ENCODE measurements at regions not wholly inside any gene's neighbourhood (a gene's known extent, or its start where the extent isn't known, plus 50 kb on each side); places are given as distances from the start of the nearest gene placed in this dataset.

DNA sequence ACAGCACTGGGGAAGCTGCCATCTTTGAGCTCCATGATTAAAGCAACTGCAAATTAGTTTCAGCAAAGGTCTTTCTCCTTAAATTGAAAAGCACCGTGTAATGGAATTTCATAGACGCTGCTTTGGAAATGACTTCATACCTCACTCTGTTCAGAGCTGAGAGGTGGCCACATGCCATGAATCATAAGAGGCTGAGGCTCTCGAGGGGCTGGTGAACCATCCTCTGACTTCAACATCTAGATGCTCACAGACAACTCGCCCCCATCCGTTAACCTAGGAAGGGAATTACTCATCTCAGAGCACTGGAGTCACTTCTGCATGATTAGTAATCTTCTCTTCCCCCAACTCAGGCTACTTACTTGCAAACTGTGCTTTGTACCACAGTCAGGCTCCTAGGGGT is 122.3 kb downstream of the RCN1 start:
- TF ChIP-seq, protein P1, sequence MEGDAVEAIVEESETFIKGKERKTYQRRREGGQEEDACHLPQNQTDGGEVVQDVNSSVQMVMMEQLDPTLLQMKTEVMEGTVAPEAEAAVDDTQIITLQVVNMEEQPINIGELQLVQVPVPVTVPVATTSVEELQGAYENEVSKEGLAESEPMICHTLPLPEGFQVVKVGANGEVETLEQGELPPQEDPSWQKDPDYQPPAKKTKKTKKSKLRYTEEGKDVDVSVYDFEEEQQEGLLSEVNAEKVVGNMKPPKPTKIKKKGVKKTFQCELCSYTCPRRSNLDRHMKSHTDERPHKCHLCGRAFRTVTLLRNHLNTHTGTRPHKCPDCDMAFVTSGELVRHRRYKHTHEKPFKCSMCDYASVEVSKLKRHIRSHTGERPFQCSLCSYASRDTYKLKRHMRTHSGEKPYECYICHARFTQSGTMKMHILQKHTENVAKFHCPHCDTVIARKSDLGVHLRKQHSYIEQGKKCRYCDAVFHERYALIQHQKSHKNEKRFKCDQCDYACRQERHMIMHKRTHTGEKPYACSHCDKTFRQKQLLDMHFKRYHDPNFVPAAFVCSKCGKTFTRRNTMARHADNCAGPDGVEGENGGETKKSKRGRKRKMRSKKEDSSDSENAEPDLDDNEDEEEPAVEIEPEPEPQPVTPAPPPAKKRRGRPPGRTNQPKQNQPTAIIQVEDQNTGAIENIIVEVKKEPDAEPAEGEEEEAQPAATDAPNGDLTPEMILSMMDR (IDR thresholded peaks at IDR 0.05 in 4 of 5, conservative IDR thresholded peaks at IDR 0.05 in 1 of 5): no peak
- no peak for TF ChIP-seq POLR2A (IDR thresholded peaks at IDR 0.05)

Data from gastrocnemius medialis (tissue), 4 donors.